ENCODE measurements at regions not wholly inside any gene's neighbourhood (a gene's known extent, or its start where the extent isn't known, plus 50 kb on each side); places are given as distances from the start of the nearest gene placed in this dataset.

DNA sequence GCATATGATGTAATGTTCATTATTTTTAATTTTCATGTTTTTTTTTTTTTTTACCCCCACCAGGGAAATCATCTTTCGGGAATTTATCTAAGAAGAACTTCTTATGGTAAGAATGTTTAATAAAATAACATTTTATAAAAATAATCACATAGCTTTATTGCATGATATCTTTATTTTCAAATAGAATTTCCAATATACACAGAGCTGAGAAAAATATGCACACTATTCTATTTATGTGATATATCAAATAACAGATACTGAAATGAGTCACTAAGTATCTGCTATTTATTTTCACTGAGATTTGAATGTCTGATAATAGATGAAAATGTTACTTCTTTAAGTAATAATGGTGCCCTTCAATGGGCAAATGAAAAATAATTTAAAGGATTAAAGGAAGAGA, 1217.3 kb downstream of the MAT2B start:
- Histone ChIP-seq H3K27me3 (no peaks in the 10 kb centered on the region), H3K36me3 (no peaks in the 10 kb centered on the region), H3K4me3 (replicated peaks in 1 of 3) (no peak overlapping the region), H3K4me1 (no peaks in the 10 kb centered on the region), H3K9me3 (no peaks in the 10 kb centered on the region), H3K27ac (no peak overlapping the region)
- intact Hi-C loops (cut with DNase I): no loop called here
- 86 to 90% methylated on average over 1 of the region's 1 CpG for WGBS, 2 donors
- TF ChIP-seq CTCF (IDR thresholded peaks at IDR 0.05) (no peak), POLR2A (IDR thresholded peaks at IDR 0.05) (no peak)
- no peak for DNase-seq

DNA sequence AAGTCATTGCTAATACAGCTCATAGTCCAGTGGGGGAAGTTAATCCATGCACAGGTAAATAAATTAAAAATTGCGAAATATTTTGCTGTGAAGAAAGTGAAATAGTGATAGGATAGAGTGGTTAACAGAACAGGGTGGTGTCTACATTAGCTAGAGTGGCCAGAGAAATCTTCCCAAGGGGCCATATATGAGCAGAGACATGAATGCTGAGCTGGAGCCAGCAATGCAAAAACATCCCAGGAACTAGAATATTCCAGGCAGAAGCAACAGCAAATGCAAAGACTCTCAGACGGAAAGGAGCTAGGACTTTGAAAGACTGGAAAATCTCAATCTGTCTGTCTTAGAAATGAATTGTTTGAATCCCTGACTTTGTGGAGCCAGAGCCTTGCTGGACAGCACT, 1221.6 kb downstream of the MAT2B start:
- no peaks in the 10 kb centered on the region for H3K36me3 ChIP-seq
- DNase-seq: no peak
- TF ChIP-seq POLR2A (IDR thresholded peaks at IDR 0.05) (no peak), CTCF (IDR thresholded peaks at IDR 0.05) (no peak)
- H3K27me3 ChIP-seq: no peaks in the 10 kb centered on the region
- WGBS, 2 donors: 81 to 89% methylated on average over 2 of the region's 2 CpGs
- H3K27ac ChIP-seq: no peak overlapping the region
- no peak overlapping the region for H3K4me3 ChIP-seq (replicated peaks in 1 of 3)
- no peaks in the 10 kb centered on the region for H3K4me1 ChIP-seq
- intact Hi-C loops (cut with DNase I): no loop called here
- no peaks in the 10 kb centered on the region for H3K9me3 ChIP-seq

DNA sequence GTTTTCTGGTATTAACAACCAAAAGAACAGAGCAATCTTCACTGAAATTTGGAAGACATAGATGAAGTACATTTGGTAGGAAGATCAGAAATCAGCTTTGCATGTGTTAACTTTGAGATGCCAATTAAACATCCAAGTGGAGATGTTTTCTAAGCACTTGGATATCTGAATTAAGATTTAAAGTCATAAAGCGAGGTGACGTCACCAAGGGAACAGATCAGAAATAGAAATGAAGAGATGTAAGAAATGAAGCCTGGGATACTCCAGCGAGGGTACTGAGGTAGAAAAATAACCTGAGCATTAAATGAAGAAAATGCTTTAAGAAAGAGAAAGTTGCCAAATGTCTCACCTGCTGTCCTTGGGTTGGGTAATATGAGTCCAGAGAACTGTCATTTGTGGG, 1223.3 kb downstream of the MAT2B start:
- Histone ChIP-seq H3K4me1 (no peaks in the 10 kb centered on the region), H3K27me3 (no peaks in the 10 kb centered on the region), H3K9me3 (no peaks in the 10 kb centered on the region), H3K27ac (no peak overlapping the region), H3K36me3 (no peaks in the 10 kb centered on the region), H3K4me3 (replicated peaks in 1 of 3) (no peak overlapping the region)
- DNase-seq: no peak
- TF ChIP-seq POLR2A (IDR thresholded peaks at IDR 0.05): no peak
- TF ChIP-seq CTCF (IDR thresholded peaks at IDR 0.05): no peak
- intact Hi-C loops (cut with DNase I): no loop called here
- 90 to 96% methylated on average over 3 of the region's 3 CpGs for WGBS, 2 donors

DNA sequence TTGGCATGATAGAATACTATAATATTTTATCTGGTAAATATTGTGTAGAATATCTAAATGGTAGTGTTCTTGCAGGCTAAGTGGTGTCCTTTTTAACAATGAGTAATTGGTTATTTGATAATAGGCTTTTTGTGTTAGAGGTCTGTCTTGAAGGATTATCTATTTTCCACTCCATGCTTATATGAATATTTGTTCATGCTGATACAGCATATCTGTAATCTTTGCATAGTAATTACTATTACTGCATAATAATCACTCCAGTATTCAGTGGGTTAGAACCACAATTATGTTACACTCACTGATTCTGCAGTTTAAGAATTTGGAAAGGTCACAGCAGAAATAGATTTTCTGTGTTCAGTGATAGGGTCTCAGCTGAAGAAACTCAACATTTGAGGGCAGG, 1229.9 kb downstream of the MAT2B start:
- Histone ChIP-seq H3K27me3 (no peaks in the 10 kb centered on the region), H3K27ac (no peak overlapping the region), H3K9me3 (no peaks in the 10 kb centered on the region), H3K4me3 (replicated peaks in 1 of 3) (no peak overlapping the region), H3K4me1 (no peaks in the 10 kb centered on the region), H3K36me3 (no peaks in the 10 kb centered on the region)
- intact Hi-C loops (cut with DNase I): no loop called here
- no peak for DNase-seq
- TF ChIP-seq CTCF (IDR thresholded peaks at IDR 0.05): no peak
- TF ChIP-seq POLR2A (IDR thresholded peaks at IDR 0.05): no peak

GRCh38 chr5:164741376-164741775, 1236.0 kb downstream of the MAT2B start:
- 85% methylated on average over 3 of the region's 3 CpGs for WGBS, 2 donors

More at GRCh38 chr5:164741376-164741775, 1236.0 kb downstream of the MAT2B start:
- Histone ChIP-seq H3K4me1 (no peaks in the 10 kb centered on the region), H3K27me3 (no peaks in the 10 kb centered on the region), H3K4me3 (replicated peaks in 1 of 3) (no peak overlapping the region), H3K9me3 (no peaks in the 10 kb centered on the region), H3K36me3 (no peaks in the 10 kb centered on the region), H3K27ac (no peak overlapping the region)
- no peak for DNase-seq
- TF ChIP-seq CTCF (IDR thresholded peaks at IDR 0.05) (no peak), POLR2A (IDR thresholded peaks at IDR 0.05) (no peak)
- intact Hi-C loops (cut with DNase I): no loop called here

Measured in thyroid gland (tissue), 4 donors.